ENCODE measurements at regions not wholly inside any gene's neighbourhood (a gene's known extent, or its start where the extent isn't known, plus 50 kb on each side); places are given as distances from the start of the nearest gene placed in this dataset.

DNA sequence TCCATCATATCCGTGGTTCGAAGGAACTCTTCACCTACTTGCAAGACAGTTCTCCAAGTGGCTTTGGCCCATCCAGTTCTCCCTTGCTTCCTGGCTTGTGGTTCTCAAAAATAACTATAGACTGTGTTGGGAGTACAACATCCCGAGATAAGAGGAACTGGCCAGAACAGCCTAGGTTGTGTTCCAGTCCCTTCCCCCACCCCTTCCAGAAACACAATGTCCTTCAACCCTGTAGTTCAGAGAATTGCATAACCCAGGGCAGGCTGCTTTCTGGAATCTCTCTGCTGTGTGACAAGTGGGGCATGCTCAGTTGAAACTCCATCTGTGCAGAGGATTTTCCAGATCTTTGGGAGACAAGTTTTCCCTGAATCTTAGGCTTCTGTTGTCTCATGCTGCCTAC lies 206.5 kb downstream of the PCDH10 start:
- H3T11ph ChIP-seq (ENCODE audit: low read length) = no peak overlapping the region
- H2AK5ac ChIP-seq (ENCODE audit: insufficient read length, low read length) = no peak overlapping the region
- no peak overlapping the region for H2BK5ac ChIP-seq (ENCODE audit: insufficient read length, low read length)
- no peak overlapping the region for H3K14ac ChIP-seq (ENCODE audit: insufficient read depth, low read length)
- no peaks in the 10 kb centered on the region for H3K79me2 ChIP-seq (ENCODE audit: insufficient read depth, low read length)
- no peak overlapping the region for H3K27ac ChIP-seq (ENCODE audit: insufficient read length, low read depth, low read length)
- no peak overlapping the region for H3K4me2 ChIP-seq (ENCODE audit: insufficient read depth, insufficient read length, low read length)
- no peak overlapping the region for H4K91ac ChIP-seq (ENCODE audit: insufficient read length, low read depth, low read length)
- H3K79me1 ChIP-seq (ENCODE audit: insufficient read depth, low read depth, low read length, poor library complexity, severe bottlenecking) = no peaks in the 10 kb centered on the region
- Mint-ChIP-seq H3K4me3 (no peak overlapping the region), H3K9me3 (peaks cover 9 to 17% of the 10 kb centered on the region in 2 experiments), H3K4me1 (no peaks in the 10 kb centered on the region), H3K27ac (no peak overlapping the region), H3K36me3 (ENCODE audit: insufficient read depth in 1 of 3, low read depth in 3 of 3) (peaks cover 2 to 21% (median 3%) of the 10 kb centered on the region in 3 experiments; a peak in 3 of 7 replicates), H3K27me3 (ENCODE audit: low read depth) (no peaks in the 10 kb centered on the region)
- no peak overlapping the region for H2BK15ac ChIP-seq (ENCODE audit: low read depth, low read length)
- no peak overlapping the region for H3K4ac ChIP-seq (ENCODE audit: low read depth, low read length)
- H2BK20ac ChIP-seq (ENCODE audit: low read depth, low read length, poor library complexity, severe bottlenecking) = no peak overlapping the region
- no peak overlapping the region for H2AFZ ChIP-seq (ENCODE audit: low read length)
- no peak for DNase-seq
- no peak overlapping the region for H4K5ac ChIP-seq (ENCODE audit: insufficient read length, low read depth, low read length)
- H3K9me3 ChIP-seq (ENCODE audit: control insufficient read depth, low read depth, low read length) = no peaks in the 10 kb centered on the region
- no peak for TF ChIP-seq CTCF (conservative IDR thresholded peaks at IDR 0.05)
- H3K23me2 ChIP-seq (ENCODE audit: insufficient read length, low read depth, low read length, poor library complexity, severe bottlenecking) = no peaks in the 10 kb centered on the region
- H3K56ac ChIP-seq (ENCODE audit: insufficient read length, low read depth, low read length) = no peak overlapping the region
- H3K18ac ChIP-seq (ENCODE audit: insufficient read length, low read depth, low read length) = no peak overlapping the region
- no peak overlapping the region for H4K8ac ChIP-seq (replicated peaks; ENCODE audit: insufficient read length, low read depth, low read length)
- H2BK12ac ChIP-seq (ENCODE audit: insufficient read length, low read depth, low read length) = no peak overlapping the region
- no CpG with 5 or more reads among the region's 3 CpGs for WGBS (ENCODE audit: extremely low coverage, insufficient read length, low lambda C conversion rate)
- H3K9ac ChIP-seq (ENCODE audit: extremely low read depth, insufficient read length, low read length) = no peak overlapping the region
- no peaks in the 10 kb centered on the region for H3K4me1 ChIP-seq (ENCODE audit: insufficient read depth, low read length)
- no peak overlapping the region for H3K23ac ChIP-seq (ENCODE audit: insufficient read length, low read depth, low read length)
- no peak overlapping the region for H2BK120ac ChIP-seq (ENCODE audit: low read depth, low read length, poor library complexity, severe bottlenecking)
- H3K27me3 ChIP-seq (ENCODE audit: insufficient read depth, low read length) = no peaks in the 10 kb centered on the region
- no peaks in the 10 kb centered on the region for H4K20me1 ChIP-seq (ENCODE audit: control insufficient read depth, insufficient read depth, insufficient read length)

Measured in H9 (cell line).